Right hindlimb (tissue), 1 donor: ENCODE measurements at regions not wholly inside any gene's neighbourhood (a gene's known extent, or its start where the extent isn't known, plus 50 kb on each side); places are given as distances from the start of the nearest gene placed in this dataset.

Experiments
- DNase-seq: peaks from one replicate; pipeline ENCODE4 v3.0.0-alpha.2; 2018

- DNase-seq, result no peak
Observed at GRCh38 chr4:136644279-136644678, 888.0 kb downstream of the PCDH18 start.

- no peak for DNase-seq
Observed at GRCh38 chr4:136643416-136643815, 888.9 kb downstream of the PCDH18 start.

DNA sequence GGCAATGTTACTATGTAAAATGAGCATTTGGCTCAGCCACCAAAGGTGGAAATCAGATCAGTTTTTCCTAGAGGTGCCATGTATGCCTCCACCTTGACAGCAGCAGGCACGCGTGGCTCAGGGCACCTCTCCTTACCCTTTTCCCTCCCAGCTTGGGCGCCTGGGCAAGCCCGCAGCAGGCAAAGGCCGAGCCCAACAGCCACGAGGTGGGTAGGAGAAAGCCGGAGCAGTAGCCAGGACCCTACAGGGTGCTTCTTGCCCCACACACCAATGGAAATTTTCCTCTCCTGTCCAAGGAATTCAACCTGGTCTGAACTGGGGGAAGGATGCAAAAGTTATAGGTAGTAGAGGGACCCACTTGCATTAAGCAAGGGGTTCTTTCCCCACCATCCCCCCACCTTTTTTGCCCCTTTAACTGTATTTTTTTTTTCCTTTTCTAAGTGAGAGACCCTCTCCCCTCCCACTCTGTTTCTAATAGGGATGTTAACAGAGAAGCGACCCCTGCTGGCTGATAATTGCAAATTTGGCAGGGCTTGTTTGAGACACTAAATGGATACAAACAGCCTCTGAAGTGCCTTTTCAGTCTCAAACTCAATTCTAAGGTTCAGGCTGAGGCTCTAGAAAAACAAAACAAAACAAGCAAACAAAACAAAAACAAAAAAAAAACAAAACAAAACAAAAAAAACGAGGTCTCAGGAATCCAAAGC lies 895.1 kb downstream of the PCDH18 start:
- DNase-seq, result no peak

GRCh38 chr4:136636155-136636554 lies 896.1 kb downstream of the PCDH18 start:
- no peak for DNase-seq

DNA sequence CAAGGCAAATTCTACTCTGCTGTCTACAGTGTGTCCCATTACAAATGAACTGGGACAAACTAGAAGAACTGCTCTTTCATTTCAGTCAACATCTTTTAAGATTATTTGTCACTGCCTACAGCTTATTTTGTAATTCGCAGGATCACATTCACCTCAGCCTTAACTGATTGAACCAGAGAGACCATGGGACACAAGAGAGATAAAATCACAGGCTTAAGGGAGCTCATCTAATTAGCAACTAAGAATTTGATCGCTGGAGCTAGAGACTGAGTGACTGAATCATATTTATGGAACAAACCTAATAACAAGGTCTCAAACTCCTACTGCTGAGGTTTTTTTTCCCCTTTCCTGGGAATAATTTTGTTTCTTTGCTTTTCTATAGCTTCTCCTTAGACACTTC lies 898.2 kb downstream of the PCDH18 start:
- no peak for DNase-seq

DNA sequence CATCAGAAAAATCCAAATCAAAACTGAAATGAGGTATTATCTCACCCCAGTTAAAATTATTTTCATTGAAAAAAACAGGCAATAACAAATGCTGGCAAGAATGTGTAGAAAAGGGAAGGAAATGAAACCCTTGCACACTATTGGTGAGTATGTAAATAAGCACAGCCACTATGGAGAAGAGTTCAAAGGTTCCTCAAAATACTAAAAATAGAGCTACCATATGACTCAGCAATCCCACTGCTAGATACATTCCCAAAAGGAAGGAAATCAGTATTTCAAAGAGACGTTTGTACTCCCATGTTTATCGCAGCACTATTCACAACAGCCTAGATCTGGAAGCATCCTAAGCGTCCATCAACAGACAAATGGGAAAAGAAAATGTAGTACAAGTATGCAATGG lies 932.4 kb downstream of the PCDH18 start:
- no peak for DNase-seq

DNA sequence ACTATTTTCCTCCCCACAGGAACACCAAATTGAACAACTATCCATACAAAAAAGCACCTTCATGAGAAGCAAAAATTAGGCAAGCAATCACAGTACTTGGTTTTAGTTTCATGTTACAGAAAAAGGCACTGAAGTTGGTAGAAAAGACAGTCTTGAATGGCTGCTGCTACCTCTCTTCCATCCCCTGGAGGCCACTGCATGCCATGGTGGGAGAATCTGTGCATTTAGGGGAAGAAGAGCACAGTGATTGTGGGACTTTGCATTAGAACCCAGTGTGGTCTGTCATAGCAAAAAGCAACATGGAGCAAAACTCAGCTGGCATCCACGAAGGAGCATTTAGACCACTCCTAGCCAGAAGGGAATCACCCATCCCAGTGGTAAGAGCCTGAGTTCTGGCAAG lies 941.9 kb downstream of the PCDH18 start:
- no peak for DNase-seq

DNA sequence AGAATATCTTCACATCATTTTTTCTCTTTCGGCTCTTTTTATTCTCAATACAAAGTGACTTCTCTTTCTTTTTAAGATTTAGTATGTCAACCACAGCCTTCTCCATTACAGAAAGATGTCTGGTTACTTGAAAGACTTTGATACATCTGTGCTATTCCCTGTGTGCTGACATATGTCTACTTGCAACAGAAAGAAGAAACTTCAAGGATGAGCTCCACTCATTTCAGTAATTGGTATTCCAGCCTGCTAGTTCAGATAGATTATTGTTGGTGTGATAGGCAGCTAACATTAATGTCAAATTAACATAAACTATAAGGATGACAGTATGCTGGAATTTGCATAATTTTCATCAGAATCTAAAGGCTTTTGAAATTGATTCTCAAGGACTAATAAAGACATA lies 948.7 kb downstream of the PCDH18 start:
- DNase-seq, result no peak

GRCh38 chr4:136581119-136581518 lies 951.2 kb downstream of the PCDH18 start:
- no peak for DNase-seq

DNA sequence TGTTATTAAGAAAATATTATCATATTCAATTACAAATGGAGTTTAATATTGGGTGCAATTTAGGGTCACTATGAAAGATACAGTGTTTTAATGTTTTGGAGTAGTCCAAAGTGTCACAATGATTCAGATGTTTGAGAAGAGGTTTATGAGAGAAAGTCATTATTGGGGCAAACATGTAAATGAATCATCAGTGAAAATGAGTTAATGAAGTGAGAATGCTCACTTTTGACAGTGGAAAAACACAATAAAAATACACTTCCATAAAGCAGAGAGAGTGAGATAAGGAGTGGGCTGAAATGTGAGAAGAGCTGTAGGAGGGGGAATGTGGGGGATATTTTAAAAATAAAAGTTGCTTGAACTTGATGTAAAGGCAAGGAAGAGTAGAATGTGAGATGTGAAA lies 957.1 kb downstream of the PCDH18 start:
- no peak for DNase-seq

DNA sequence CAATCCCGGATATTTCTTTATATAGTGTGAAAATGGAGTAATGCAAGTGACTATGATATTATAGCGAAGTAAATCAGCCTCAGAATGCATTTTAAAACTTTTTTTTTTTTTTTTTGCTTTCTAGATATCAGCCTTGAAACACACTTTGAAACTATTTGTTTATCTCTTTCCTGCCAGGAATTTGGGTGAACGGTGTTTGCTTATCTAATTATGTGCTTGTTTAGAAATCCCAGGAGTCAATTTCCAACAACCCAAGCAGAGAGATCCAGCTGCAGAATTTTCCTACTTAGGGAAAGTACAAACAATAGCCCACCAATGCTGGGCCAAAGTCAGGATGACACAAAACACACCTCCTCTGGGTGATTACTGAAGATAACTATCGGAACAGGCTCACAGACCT lies 958.8 kb downstream of the PCDH18 start:
- no peak for DNase-seq

- no peak for DNase-seq
Observed at GRCh38 chr4:136571315-136571714, 961.0 kb downstream of the PCDH18 start.

DNA sequence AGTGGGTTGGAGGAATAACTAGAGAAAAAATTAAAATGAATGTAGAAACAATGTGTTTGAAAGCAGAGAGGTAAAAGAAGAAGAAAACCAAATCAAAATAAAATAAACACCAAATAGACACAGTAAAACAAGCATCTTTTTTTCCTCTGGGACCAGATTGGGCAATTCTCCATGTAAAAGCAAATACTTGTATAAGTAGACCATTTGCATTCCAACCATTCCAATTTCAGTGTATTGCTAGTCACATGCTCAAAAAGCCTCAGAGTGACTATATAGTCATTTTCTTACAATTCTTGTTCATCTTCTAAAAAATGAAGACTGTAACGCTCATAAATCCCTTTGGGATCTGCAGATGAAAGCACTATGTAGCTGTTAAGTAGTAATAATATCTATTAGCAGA lies 969.5 kb downstream of the PCDH18 start:
- DNase-seq, result no peak

DNA sequence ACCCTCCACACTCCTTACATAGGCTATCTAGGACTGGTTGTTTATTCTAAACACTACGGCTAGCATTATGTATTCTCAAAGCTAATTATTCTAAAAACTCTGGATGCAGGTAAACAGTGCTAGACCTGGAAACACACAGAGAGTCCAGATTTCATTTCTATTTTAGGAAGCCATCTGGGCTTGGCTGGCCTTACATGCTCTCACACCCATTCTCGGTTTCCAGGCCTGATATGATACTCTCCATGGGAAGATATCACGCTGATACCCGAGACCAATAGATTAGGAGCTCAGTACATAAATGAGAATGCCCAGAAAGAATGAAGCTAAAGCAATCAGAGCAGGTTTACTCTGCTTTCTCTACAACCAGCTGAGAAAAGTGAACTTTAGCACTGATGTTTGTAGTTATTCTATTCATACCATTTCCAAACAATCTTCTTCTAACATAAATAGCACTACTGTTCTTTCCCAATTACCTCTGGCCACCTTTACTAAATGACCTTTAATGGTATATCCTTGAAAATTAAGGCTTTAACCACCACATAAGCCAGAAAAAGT lies 973.3 kb downstream of the PCDH18 start:
- no peak for DNase-seq

DNA sequence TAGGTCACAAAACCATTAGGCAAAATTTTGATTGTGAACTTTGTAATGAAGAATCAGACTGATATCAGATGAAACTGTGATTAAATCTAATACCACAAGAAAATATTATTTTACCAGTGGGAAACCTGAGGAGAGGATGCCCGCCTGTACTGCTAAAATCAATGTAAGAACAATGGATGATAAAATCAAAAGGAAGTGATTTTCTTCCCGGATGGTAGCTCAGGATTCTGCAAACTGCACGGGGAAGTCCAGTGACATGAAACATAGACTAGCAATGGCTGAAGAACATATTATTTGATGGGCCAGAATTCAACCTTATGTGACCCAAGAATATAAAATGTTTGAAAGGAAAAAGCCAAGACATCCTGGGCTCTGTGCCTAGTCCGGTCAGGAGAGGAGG lies 974.9 kb downstream of the PCDH18 start:
- no peak for DNase-seq

- DNase-seq, result no peak
Observed at GRCh38 chr4:136554033-136554432, 978.3 kb downstream of the PCDH18 start.

- DNase-seq, result no peak
Observed at GRCh38 chr4:136551753-136552152, 980.5 kb downstream of the PCDH18 start.

DNA sequence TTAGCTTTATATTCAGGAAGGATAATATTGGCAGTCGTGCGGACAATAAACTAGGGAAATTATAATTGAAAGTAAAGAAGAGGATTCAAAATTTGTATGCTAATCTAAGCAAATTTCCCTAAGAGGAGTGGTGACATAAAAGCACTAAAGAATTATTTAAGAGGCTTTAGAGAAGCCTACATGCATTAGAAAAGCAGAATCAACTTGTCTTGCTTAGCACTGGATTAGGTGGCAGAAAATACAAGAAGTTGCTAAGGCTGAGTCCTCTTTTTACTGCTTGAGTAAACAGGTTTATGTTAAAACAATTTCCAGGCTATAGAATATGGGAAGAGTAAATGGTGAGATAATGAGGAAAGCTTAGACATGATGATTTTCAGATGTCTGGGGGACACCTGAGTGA lies 991.5 kb downstream of the PCDH18 start:
- no peak for DNase-seq

DNA sequence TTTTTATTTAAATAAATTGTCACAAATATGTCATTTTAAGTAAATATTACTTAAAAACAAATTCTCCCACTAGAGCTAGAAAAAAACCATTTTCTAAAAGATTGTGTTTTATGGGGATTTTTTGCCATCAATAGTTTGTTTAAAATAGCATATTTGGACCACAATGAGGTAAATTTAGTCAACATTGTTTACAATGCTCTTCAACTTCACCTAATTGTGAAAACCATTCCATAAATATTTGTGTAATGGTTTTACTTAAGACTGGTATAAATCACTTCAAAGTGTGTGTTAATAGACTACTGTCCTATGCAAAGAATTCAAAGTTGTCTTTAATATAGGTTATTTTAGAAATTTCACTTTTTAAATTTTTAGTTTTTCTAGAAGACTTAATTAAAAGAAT lies 1004.2 kb downstream of the PCDH18 start:
- DNase-seq, result no peak

DNA sequence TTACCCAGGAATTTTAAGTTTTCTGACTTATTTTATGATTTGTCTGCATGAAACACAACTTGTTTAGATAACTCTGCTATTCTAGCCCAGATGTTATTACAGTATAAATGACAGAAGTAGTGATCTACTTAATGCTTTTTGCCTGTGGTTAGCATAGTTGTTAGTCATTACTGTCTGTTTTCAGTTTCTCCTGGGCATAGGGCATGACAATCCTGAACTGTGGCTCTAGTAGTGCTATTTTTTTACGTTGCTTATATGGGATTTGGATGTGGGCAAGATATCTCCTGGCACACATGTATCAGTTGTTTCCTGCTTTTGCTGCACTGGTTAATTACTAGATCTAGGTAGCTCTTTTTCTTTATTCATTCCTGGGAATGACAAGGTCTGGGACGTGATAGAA lies 1005.8 kb downstream of the PCDH18 start:
- DNase-seq, result no peak

- no peak for DNase-seq
Observed at GRCh38 chr4:136524039-136524438, 1008.3 kb downstream of the PCDH18 start.

DNA sequence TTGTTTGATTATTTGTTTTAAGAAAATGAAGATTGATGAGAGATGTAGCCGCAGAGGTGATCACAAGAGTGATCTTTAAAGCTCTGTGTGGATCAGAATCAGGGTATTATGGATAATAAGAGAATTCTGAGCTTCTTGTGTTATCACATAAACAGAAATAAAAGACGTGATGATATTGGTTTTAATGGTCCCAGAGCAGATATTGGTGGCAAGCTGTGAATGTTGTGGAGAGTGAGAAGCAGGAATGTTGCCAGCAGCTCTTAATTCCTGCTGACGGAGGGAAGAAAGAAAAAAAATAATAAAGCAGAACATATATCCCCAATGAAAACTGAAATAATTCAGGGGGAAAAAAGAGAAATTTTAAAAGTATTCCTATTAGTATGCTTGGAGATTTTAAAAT lies 1015.9 kb downstream of the PCDH18 start:
- no peak for DNase-seq

DNA sequence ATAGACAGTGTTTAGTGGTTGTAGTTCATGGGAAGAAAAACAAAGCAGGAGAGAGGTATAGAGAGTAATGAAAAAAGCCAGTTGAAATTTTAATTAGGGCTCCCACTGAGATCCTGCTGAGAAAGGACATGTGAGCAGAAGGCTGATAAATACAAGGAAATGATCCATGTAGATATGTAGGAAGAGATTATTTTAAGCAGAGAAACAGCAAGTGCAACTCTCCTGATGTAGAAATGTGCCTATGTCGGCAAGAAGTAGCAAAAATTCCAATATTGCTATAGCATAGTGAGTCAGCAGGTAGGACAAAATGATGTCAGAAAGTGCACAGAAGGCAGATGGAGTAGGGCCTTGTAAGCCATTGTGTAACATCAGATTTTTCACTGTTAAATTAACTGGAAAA lies 1027.3 kb downstream of the PCDH18 start:
- DNase-seq, result no peak

DNA sequence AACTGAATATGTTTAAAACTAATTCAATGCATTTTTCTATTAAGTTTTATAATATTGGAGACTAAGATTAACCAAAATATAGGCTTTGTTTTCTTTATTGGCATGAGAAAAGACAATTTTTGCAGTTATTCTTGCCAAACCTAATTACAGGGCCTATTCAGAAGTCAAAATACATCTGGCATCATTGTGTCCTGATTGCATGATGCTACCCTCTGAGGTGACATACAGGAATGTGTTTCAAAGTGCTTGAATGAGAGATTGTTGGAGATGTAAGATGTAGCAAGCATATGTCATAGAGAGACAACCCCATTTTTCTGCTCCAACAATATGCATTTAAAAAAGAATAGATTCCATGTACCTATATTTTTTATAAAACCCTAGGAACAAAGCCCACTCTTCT lies 1036.4 kb downstream of the PCDH18 start:
- no peak for DNase-seq

DNA sequence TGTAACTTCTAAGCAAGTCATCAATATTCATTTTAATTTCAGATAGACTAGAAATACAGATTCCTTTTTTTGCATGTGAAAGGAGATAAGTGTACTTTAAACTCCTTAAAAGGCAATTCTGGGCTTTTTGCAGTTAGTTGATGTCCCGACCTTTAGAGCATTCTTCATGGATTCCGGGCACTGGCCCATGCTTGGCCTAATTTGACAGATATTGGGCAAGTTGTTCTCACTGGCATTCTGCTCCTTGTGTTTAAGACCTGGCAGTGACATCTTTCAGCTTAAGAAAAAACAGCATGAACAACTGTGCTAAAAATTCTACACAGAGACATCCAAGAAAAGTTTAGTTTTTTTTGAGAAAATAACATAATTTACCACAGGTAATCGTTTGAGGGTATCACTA lies 1037.2 kb downstream of the PCDH18 start:
- DNase-seq, result no peak
